ENCODE measurements at regions not wholly inside any gene's neighbourhood (a gene's known extent, or its start where the extent isn't known, plus 50 kb on each side); places are given as distances from the start of the nearest gene placed in this dataset.

GRCh38 chr1:96384611-96385010 lies 337.0 kb upstream of the PTBP2 start (continued):
- TF ChIP-seq ZBTB7A (tag by site-specific recombination; IDR thresholded peaks at IDR 0.05; ENCODE audit: low read depth) (no peak), ZIC2 (tag by site-specific recombination; IDR thresholded peaks at IDR 0.05) (no peak), ZNF600 (tag by site-specific recombination; IDR thresholded peaks at IDR 0.05) (no peak), ZNF776 (tag by site-specific recombination; IDR thresholded peaks at IDR 0.05; ENCODE audit: borderline replicate concordance) (no peak), SP3 (tag by site-specific recombination; IDR thresholded peaks at IDR 0.05) (no peak), PRDM2 (tag by site-specific recombination; IDR thresholded peaks at IDR 0.05; ENCODE audit: borderline replicate concordance) (no peak)
- TF ChIP-seq, protein P1, sequence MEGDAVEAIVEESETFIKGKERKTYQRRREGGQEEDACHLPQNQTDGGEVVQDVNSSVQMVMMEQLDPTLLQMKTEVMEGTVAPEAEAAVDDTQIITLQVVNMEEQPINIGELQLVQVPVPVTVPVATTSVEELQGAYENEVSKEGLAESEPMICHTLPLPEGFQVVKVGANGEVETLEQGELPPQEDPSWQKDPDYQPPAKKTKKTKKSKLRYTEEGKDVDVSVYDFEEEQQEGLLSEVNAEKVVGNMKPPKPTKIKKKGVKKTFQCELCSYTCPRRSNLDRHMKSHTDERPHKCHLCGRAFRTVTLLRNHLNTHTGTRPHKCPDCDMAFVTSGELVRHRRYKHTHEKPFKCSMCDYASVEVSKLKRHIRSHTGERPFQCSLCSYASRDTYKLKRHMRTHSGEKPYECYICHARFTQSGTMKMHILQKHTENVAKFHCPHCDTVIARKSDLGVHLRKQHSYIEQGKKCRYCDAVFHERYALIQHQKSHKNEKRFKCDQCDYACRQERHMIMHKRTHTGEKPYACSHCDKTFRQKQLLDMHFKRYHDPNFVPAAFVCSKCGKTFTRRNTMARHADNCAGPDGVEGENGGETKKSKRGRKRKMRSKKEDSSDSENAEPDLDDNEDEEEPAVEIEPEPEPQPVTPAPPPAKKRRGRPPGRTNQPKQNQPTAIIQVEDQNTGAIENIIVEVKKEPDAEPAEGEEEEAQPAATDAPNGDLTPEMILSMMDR (tag by site-specific recombination; IDR thresholded peaks at IDR 0.05) = no peak

DNA sequence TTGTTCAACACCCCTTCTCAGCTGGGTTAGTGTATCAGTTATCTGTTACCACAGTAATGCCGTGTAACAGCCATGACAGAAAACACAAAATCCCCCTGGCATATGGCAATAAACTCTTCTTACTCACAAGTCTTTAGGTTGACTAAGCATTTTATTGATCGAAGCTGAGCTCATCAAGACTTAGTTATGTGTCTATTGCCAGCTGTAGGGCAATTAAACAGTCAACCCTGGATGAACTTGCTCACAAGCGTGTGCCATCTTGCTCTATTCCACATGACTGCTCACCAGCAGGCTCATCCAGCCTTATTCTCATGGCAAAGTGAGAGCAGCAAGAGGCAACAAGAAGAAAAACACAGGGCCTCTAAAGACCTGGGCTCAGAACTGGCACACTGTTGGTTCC lies 333.8 kb upstream of the PTBP2 start:
- ChIA-PET CTCF (no interaction called here), POLR2A (no interaction called here)
- H3K4me1 ChIP-seq (ENCODE audit: control insufficient read depth, insufficient read depth, low read length) = no peaks in the 10 kb centered on the region
- TF ChIP-seq, protein P2, sequence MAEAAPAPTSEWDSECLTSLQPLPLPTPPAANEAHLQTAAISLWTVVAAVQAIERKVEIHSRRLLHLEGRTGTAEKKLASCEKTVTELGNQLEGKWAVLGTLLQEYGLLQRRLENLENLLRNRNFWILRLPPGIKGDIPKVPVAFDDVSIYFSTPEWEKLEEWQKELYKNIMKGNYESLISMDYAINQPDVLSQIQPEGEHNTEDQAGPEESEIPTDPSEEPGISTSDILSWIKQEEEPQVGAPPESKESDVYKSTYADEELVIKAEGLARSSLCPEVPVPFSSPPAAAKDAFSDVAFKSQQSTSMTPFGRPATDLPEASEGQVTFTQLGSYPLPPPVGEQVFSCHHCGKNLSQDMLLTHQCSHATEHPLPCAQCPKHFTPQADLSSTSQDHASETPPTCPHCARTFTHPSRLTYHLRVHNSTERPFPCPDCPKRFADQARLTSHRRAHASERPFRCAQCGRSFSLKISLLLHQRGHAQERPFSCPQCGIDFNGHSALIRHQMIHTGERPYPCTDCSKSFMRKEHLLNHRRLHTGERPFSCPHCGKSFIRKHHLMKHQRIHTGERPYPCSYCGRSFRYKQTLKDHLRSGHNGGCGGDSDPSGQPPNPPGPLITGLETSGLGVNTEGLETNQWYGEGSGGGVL (tag by site-specific recombination; IDR thresholded peaks at IDR 0.05) = no peak
- no peak for TF ChIP-seq ZNF544 (tag by site-specific recombination; IDR thresholded peaks at IDR 0.05)
- no peak overlapping the region for H3K27ac ChIP-seq (ENCODE audit: extremely low read depth, low read depth, low read length)
- no peaks in the 10 kb centered on the region for H3K9me3 ChIP-seq (ENCODE audit: control insufficient read depth, insufficient read depth, low read depth, low read length)
- no peak overlapping the region for H3K4me3 ChIP-seq (ENCODE audit: low read depth, low read length)
- no peaks in the 10 kb centered on the region for H3K36me3 ChIP-seq (ENCODE audit: control insufficient read depth in 2 of 2, insufficient read depth in 1 of 2, low read length in 2 of 2)

DNA sequence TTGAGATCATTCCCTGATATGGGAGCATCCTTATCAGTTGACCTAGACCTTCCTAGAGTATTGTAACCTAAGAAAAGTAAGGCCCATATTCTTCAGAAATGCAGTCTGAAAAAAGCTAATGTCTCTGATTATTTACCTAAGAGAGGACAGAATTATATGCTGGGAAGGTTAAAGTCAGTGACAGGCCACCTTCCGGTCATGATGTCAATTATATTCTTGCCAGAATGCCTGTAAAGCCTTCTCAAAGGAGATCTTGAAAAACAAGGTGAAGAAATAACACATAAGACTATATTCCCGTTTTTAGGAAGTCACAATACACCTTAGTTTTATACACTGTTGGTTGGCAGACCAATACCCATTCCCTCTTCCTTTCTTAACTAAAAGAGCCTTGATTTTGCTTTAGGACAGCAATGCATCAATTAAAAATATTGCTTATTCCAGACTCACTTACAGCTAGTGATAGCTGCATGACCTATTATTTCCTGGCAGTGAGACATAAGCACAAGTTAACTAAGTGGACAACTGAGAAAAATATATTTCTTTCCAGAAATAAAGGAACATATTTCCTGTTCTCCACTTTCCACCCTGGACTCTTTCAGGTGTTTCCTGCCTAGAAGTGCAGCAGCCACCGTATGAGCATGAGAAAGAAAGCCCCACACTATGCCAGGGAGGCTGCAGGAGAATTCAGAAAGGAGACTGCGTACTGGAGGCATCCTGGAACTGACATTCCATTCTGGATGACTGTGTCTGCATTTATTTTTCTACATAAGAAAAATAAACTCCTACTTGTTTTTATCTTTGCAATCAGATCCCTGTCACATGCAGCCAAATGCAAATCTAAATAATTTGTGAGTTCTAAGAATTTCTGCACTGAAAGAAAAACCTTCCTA lies 332.9 kb upstream of the PTBP2 start:
- Histone ChIP-seq H3K36me3 (ENCODE audit: control insufficient read depth in 2 of 2, insufficient read depth in 1 of 2, low read length in 2 of 2) (no peaks in the 10 kb centered on the region), H3K27ac (ENCODE audit: extremely low read depth, low read depth, low read length) (no peak overlapping the region), H3K4me3 (ENCODE audit: low read depth, low read length) (no peak overlapping the region), H3K9me3 (ENCODE audit: control insufficient read depth, insufficient read depth, low read depth, low read length) (no peaks in the 10 kb centered on the region), H3K4me1 (ENCODE audit: control insufficient read depth, insufficient read depth, low read length) (no peaks in the 10 kb centered on the region)
- ChIA-PET CTCF (no interaction called here), POLR2A (no interaction called here)
- no peak for TF ChIP-seq ZNF654 (tag by site-specific recombination; IDR thresholded peaks at IDR 0.05; ENCODE audit: low read depth)
- no peak for TF ChIP-seq ZSCAN16 (tag by site-specific recombination; IDR thresholded peaks at IDR 0.05)
- no peak for TF ChIP-seq ZSCAN18 (tag by site-specific recombination; IDR thresholded peaks at IDR 0.05)
- no peak for TF ChIP-seq ZNF529 (tag by site-specific recombination; IDR thresholded peaks at IDR 0.05; ENCODE audit: insufficient replicate concordance)
- no peak for TF ChIP-seq ZNF341 (tag by site-specific recombination; IDR thresholded peaks at IDR 0.05; ENCODE audit: low read depth)
- TF ChIP-seq PRDM2 (tag by site-specific recombination; IDR thresholded peaks at IDR 0.05; ENCODE audit: borderline replicate concordance) = no peak

All from HEK293 (cell line).